HCT116 (cell line): ENCODE measurements at regions not wholly inside any gene's neighbourhood (a gene's known extent, or its start where the extent isn't known, plus 50 kb on each side); places are given as distances from the start of the nearest gene placed in this dataset.

Source experiments
- ATAC-seq: fragments of 200-7000 bp; cut with Tn5 transposase; 2 replicates; pipeline ENCODE4 v1.9.1; 2020; ENCODE audit warnings: mild to moderate bottlenecking, moderate library complexity
- BruUV-seq: library from RNA; stranded (reverse); fragments of 400-500 nt; replicated peaks from 2 replicates; lab custom pipeline; 2021; lab: Mats Ljungman, UMichigan
- CTCF ChIA-PET: fragments of 300-600 bp; sonication (Branson Sonifier 250); formaldehyde crosslinking; loops from one replicate; lab custom pipeline; 2021; ENCODE audit warnings: antibody characterized with exemption; lab: Charles Lee
- POLR2A ChIA-PET: fragments of 300-600, 350-600 bp; sonication (Branson Sonifier 250); formaldehyde crosslinking; loops from one replicate; lab custom pipeline; 2021; ENCODE audit warnings: antibody characterized with exemption; lab: Charles Lee
- RAD21 ChIA-PET, 2 experiments: fragments of 300-600 bp; sonication (Branson Sonifier 250); formaldehyde crosslinking; loops; one replicate each; lab custom pipeline; 2023; ENCODE audit warnings: low total read pairs in 2 of 2; ENCODE audit not compliant: uncharacterized antibody in 2 of 2, unreplicated experiment in 2 of 2, low non-redundant PET in 1 of 2; lab: Charles Lee
- DNase-seq: peaks from one replicate; pipeline ENCODE4 v3.0.0-alpha.2; 2010; ENCODE audit warnings: low read depth, low spot score
- H2AFZ ChIP-seq: fragments of 200-600 bp; shearing (Covaris generic), sonication (generic); 2 replicates; pipeline ENCODE4 v1.6.1; 2017; ENCODE audit warnings: low read depth, mixed run types, mixed read lengths, antibody characterized with exemption, low read length; ENCODE audit not compliant: poor library complexity, severe bottlenecking
- H3K27ac ChIP-seq: 2 replicates; pipeline ENCODE4 v1.5.1; 2012; ENCODE audit warnings: low read depth, low read length
- H3K27me3 ChIP-seq: fragments of 200-600 bp; sonication (generic); 2 replicates; pipeline ENCODE4 v1.6.1; 2016; ENCODE audit warnings: mixed run types, low read length, mixed read lengths; ENCODE audit not compliant: insufficient read depth
- H3K36me3 ChIP-seq, 2 experiments: fragments of 200-500 bp in 1 of 2; fragments of 200-600 bp in 1 of 2; sonication (Bioruptor generic) in 1 of 2; sonication (generic) in 1 of 2; 2 replicates each; pipeline versions ENCODE4 v1.5.1 to v1.6.1; 2014 to 2016; ENCODE audit warnings: low read length in 2 of 2, inconsistent platforms in 1 of 2, mixed read lengths in 1 of 2, mixed run types in 1 of 2; ENCODE audit not compliant: insufficient read depth in 2 of 2, control insufficient read depth in 1 of 2
- H3K4me1 ChIP-seq, 2 experiments: fragments of 200-600 bp in 1 of 2; sonication (generic) in 1 of 2; 2 replicates each; pipeline versions ENCODE4 v1.5.1 to v1.6.1; 2012 to 2017; ENCODE audit warnings: low read length in 2 of 2, inconsistent platforms in 1 of 2, mild to moderate bottlenecking in 1 of 2, mixed read lengths in 1 of 2, mixed run types in 1 of 2, moderate library complexity in 1 of 2; ENCODE audit not compliant: insufficient read depth in 2 of 2, control insufficient read depth in 1 of 2
- H3K4me2 ChIP-seq: fragments of 200-600 bp; sonication (generic); 2 replicates; pipeline ENCODE4 v1.6.1; 2017; ENCODE audit warnings: mixed run types, low read length, mixed read lengths
- H3K4me3 ChIP-seq, 2 experiments: fragments of 200-600 bp in 1 of 2; sonication (generic) in 1 of 2; replicated peaks in 1 of 2; 2 replicates each; pipeline ENCODE4 v1.5.1; 2011 to 2016; ENCODE audit warnings: low read length in 2 of 2, control low read depth in 1 of 2, low read depth in 1 of 2, mild to moderate bottlenecking in 1 of 2, mixed read lengths in 1 of 2, mixed run types in 1 of 2
- H3K79me2 ChIP-seq: fragments of 200-600 bp; sonication (generic); 2 replicates; pipeline ENCODE4 v1.6.1; 2017; ENCODE audit warnings: mild to moderate bottlenecking, mixed run types, low read length, moderate library complexity, mixed read lengths; ENCODE audit not compliant: insufficient read depth
- H3K9ac ChIP-seq: fragments of 200-600 bp; sonication (generic); 2 replicates; pipeline ENCODE4 v1.6.1; 2016; ENCODE audit warnings: low read length, mixed read lengths
- H3K9me2 ChIP-seq: fragments of 200-600 bp; sonication (generic), shearing (Covaris generic); 2 replicates; pipeline ENCODE4 v1.6.1; 2017; ENCODE audit warnings: mixed run types, mild to moderate bottlenecking, moderate library complexity; ENCODE audit not compliant: insufficient read depth
- H3K9me3 ChIP-seq, 2 experiments: fragments of 200-500 bp in 1 of 2; fragments of 200-600 bp in 1 of 2; sonication (Bioruptor generic) in 1 of 2; sonication (generic) in 1 of 2; 2 replicates each; pipeline ENCODE4 v1.6.1; 2014 to 2017; ENCODE audit warnings: low read length in 2 of 2, mixed read lengths in 2 of 2, inconsistent platforms in 1 of 2, low read depth in 1 of 2, mild to moderate bottlenecking in 1 of 2, mixed run types in 1 of 2, moderate library complexity in 1 of 2; ENCODE audit not compliant: control insufficient read depth in 1 of 2, insufficient read depth in 1 of 2
- H4K20me1 ChIP-seq: fragments of 200-600 bp; sonication (generic), shearing (Covaris generic); 2 replicates; pipeline ENCODE4 v1.6.1; 2017; ENCODE audit warnings: mixed run types, mild to moderate bottlenecking, moderate library complexity; ENCODE audit not compliant: insufficient read depth
- CEBPB ChIP-seq: IDR thresholded peaks from 2 replicates; pipeline ENCODE4 v1.6.1; 2012; ENCODE audit warnings: low read depth
- ELF1 ChIP-seq: IDR thresholded peaks from 2 replicates; pipeline ENCODE4 v1.6.1; 2012; ENCODE audit warnings: low read depth, borderline replicate concordance
- FOSL1 ChIP-seq: IDR thresholded peaks from 2 replicates; pipeline ENCODE4 v1.6.1; 2012; ENCODE audit warnings: low read depth
- POLR2A ChIP-seq: IDR thresholded peaks from 2 replicates; pipeline ENCODE4 v1.7.0; 2011; ENCODE audit warnings: borderline replicate concordance; ENCODE audit not compliant: insufficient read depth, insufficient read length; ENCODE audit errors: extremely low read depth
- POLR2AphosphoS5 ChIP-seq: IDR thresholded peaks from 2 replicates; pipeline ENCODE4 v1.6.1; 2011; ENCODE audit warnings: mild to moderate bottlenecking, low read depth, low read length, moderate library complexity
- RAD21 ChIP-seq: IDR thresholded peaks from 2 replicates; pipeline ENCODE4 v1.6.1; 2012; ENCODE audit warnings: low read depth, mild to moderate bottlenecking
- YY1 ChIP-seq: IDR thresholded peaks from 2 replicates; pipeline ENCODE4 v1.6.1; 2011; ENCODE audit warnings: low read length, low read depth, moderate library complexity, mild to moderate bottlenecking; ENCODE audit not compliant: insufficient replicate concordance; ENCODE audit errors: extremely low read depth
- intact Hi-C: fragments of 100-400 bp; cut with micrococcal nuclease; formaldehyde crosslinking; loops from 2 replicates; pipeline ENCODE4 v1.10.0; 2022
- TF ChIP-seq, protein P1 (sequence below): IDR thresholded peaks from 2 replicates; pipeline ENCODE4 v1.6.1; 2012; ENCODE audit warnings: low read depth

DNA sequence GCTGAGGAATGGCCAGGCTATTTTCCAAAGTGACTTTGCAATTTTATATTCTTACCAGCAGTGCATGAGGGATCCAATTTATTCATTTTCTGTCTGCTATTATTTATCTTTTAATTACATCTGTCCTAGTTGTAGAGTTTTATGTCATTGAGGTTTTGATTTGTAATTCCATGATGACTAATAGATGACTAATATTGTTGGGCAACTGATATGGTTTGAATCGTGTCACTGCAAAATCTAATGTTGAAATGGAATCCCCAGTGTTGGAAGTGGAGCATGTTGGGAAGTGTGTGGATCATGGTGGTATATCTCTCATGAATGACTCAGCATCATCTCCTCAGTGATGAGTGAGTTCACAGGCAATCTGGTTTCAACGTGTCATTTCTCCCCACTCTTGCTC lies 201.5 kb downstream of the TBX22 start:
- H3K27me3 ChIP-seq, result no peaks in the 10 kb centered on the region
- H3K27ac ChIP-seq, result no peak overlapping the region
- CTCF ChIA-PET, result no interaction called here
- no peak for DNase-seq
- H3K4me2 ChIP-seq, result no peak overlapping the region
- RAD21 ChIA-PET, result no interaction called here
- TF ChIP-seq ELF1 (no peak), RAD21 (no peak), CEBPB (no peak), FOSL1 (no peak), POLR2AphosphoS5 (no peak), POLR2A (no peak), YY1 (no peak)
- TF ChIP-seq, protein P1, sequence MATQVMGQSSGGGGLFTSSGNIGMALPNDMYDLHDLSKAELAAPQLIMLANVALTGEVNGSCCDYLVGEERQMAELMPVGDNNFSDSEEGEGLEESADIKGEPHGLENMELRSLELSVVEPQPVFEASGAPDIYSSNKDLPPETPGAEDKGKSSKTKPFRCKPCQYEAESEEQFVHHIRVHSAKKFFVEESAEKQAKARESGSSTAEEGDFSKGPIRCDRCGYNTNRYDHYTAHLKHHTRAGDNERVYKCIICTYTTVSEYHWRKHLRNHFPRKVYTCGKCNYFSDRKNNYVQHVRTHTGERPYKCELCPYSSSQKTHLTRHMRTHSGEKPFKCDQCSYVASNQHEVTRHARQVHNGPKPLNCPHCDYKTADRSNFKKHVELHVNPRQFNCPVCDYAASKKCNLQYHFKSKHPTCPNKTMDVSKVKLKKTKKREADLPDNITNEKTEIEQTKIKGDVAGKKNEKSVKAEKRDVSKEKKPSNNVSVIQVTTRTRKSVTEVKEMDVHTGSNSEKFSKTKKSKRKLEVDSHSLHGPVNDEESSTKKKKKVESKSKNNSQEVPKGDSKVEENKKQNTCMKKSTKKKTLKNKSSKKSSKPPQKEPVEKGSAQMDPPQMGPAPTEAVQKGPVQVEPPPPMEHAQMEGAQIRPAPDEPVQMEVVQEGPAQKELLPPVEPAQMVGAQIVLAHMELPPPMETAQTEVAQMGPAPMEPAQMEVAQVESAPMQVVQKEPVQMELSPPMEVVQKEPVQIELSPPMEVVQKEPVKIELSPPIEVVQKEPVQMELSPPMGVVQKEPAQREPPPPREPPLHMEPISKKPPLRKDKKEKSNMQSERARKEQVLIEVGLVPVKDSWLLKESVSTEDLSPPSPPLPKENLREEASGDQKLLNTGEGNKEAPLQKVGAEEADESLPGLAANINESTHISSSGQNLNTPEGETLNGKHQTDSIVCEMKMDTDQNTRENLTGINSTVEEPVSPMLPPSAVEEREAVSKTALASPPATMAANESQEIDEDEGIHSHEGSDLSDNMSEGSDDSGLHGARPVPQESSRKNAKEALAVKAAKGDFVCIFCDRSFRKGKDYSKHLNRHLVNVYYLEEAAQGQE, result no peak
- TF ChIP-seq, all 23 proteins: peak for 0
- Histone ChIP-seq H3K9me2 (no peaks in the 10 kb centered on the region), H4K20me1 (no peaks in the 10 kb centered on the region), H3K9me3 (no peaks in the 10 kb centered on the region), H3K36me3 (no peaks in the 10 kb centered on the region), H3K4me1 (no peaks in the 10 kb centered on the region), H3K9ac (no peak overlapping the region), H2AFZ (no peak overlapping the region), H3K79me2 (no peaks in the 10 kb centered on the region), H3K4me3 (no peak overlapping the region)
- POLR2A ChIA-PET, result no interaction called here
- BruUV-seq, result no TSS peak
- no peak for ATAC-seq
- intact Hi-C loops, result no loop called here
